ENCODE measurements at regions not wholly inside any gene's neighbourhood (a gene's known extent, or its start where the extent isn't known, plus 50 kb on each side); places are given as distances from the start of the nearest gene placed in this dataset.

DNA sequence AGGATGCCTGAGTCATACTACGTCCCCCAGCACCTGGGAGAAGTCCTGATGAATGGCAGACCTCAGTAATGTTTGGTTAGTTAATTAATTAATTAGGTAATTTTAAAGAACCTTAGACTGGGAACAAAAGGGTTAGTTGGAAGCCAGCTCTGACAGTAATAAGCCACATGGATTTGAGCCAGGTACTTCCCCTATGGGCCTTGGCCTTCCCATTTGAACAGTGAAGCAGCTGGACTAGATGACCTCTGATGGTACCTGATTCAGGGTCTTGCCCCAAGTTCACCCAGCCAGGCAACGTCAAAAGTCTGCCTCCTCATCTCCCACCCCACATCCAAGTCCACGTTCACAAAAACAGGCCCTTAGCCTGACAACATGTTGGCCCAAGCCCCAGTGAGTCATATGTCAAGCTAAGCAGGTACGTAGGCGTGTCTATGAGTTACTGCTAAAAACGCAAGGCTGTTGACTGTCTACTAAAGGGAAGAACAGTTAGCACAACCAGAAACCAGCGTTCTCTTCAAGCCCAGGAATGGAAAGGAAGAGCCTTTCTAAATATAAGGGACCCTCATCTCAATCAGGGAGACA lies 303.2 kb downstream of the ACTL7B start:
- Histone ChIP-seq H3K4me1 (ENCODE audit: insufficient read depth, low read length) (no peaks in the 10 kb centered on the region), H3K27ac (ENCODE audit: extremely low read length, insufficient read depth, low read length) (no peak overlapping the region), H3K36me3 (replicated peaks in 1 of 2; ENCODE audit: control insufficient read depth in 1 of 2, insufficient read depth in 2 of 2, low read length in 2 of 2) (no peaks in the 10 kb centered on the region), H3K9me3 (ENCODE audit: low read length) (no peaks in the 10 kb centered on the region), H3K79me2 (ENCODE audit: insufficient read depth, low read length) (no peaks in the 10 kb centered on the region), H3K4me3 (replicated peaks in 1 of 3; ENCODE audit: insufficient read depth in 1 of 3, low read depth in 2 of 3, low read length in 3 of 3) (no peak overlapping the region), H2AFZ (ENCODE audit: low read length) (no peak overlapping the region), H4K20me1 (ENCODE audit: insufficient read depth, low read length) (no peaks in the 10 kb centered on the region), H3K4me2 (ENCODE audit: low read depth, low read length) (no peak overlapping the region), H3K27me3 (ENCODE audit: control insufficient read depth in 1 of 2, insufficient read depth in 2 of 2, low read length in 2 of 2) (peaks cover 0 to 4% of the 10 kb centered on the region in 2 experiments; a peak in 2 of 5 replicates), H3K9ac (ENCODE audit: insufficient read depth, low read depth, low read length) (no peak overlapping the region)
- intact Hi-C loops (cut with micrococcal nuclease; ENCODE audit: unreplicated experiment) = no loop called here
- BruUV-seq (replicated peaks) = no TSS peak
- no peak for DNase-seq (ENCODE audit: low spot score)
- in situ Hi-C loops (cut with HindIII; ENCODE audit: extremely low pct_ligation_motif_present, low pct_unique_long_range_greater_than_20kb) = loop anchor here (25.0 kb wide), 2 partner anchors 1065 to 1140 kb away; partner anchors contain the start of gene KLF4
- ChIA-PET POLR2A (no interaction called here), CTCF (ENCODE audit: low intra/inter-chr PET ratio, low total read pairs) (no interaction called here)
- TF ChIP-seq KMT2B (CRISPR knock-in tag; IDR thresholded peaks at IDR 0.05) = no peak
- TF ChIP-seq ZNF879 (CRISPR knock-in tag; IDR thresholded peaks at IDR 0.05) = no peak
- TF ChIP-seq KLF16 (CRISPR knock-in tag; IDR thresholded peaks at IDR 0.05) = no peak
- no peak for TF ChIP-seq REST (IDR thresholded peaks at IDR 0.05; ENCODE audit: borderline replicate concordance in 1 of 2, low read depth in 1 of 2, low read length in 2 of 2)
- TF ChIP-seq ZNF484 (CRISPR knock-in tag; IDR thresholded peaks at IDR 0.05; ENCODE audit: borderline replicate concordance, low read depth) = no peak
- ATAC-seq = no peak
- WGBS (ENCODE audit: low lambda C conversion rate) = 40% methylated on average over 6 of the region's 7 CpGs
- FAIRE-seq = no peak

Data from HepG2 (cell line).